Neural progenitor cell (in vitro differentiated cells): ENCODE measurements at regions not wholly inside any gene's neighbourhood (a gene's known extent, or its start where the extent isn't known, plus 50 kb on each side); places are given as distances from the start of the nearest gene placed in this dataset.

Source experiments
- DNase-seq: peaks from one replicate; pipeline ENCODE4 v3.0.0-alpha.2; 2016; ENCODE audit warnings: low spot score
- H2AFZ ChIP-seq: fragments of 200-600 bp; sonication (generic); replicated peaks from 2 replicates; pipeline ENCODE4 v1.6.1; 2016; ENCODE audit warnings: antibody characterized with exemption
- H3F3A ChIP-seq: fragments of 200-600 bp; sonication (generic); 2 replicates; pipeline ENCODE4 v1.6.1; 2016; ENCODE audit warnings: antibody characterized with exemption, low read depth
- H3K27ac ChIP-seq: fragments of 200-600 bp; sonication (generic); 2 replicates; pipeline ENCODE4 v1.5.1; 2016; ENCODE audit warnings: mild to moderate bottlenecking
- H3K27me3 ChIP-seq: fragments of 200-600 bp; sonication (generic); 2 replicates; pipeline ENCODE4 v1.6.1; 2016; ENCODE audit warnings: mild to moderate bottlenecking, moderate library complexity
- H3K36me3 ChIP-seq: fragments of 200-600 bp; sonication (generic); 2 replicates; pipeline ENCODE4 v1.5.1; 2016
- H3K4me1 ChIP-seq: fragments of 200-600 bp; sonication (generic); 2 replicates; pipeline ENCODE4 v1.6.1; 2016; ENCODE audit warnings: mixed run types
- H3K4me2 ChIP-seq: fragments of 200-600 bp; sonication (generic); 2 replicates; pipeline ENCODE4 v1.6.1; 2016
- H3K4me3 ChIP-seq: fragments of 200-600 bp; sonication (generic); 2 replicates; pipeline ENCODE4 v1.5.1; 2016
- H3K79me2 ChIP-seq: fragments of 200-600 bp; sonication (generic); 2 replicates; pipeline ENCODE4 v1.6.1; 2016; ENCODE audit warnings: low read depth
- H3K9ac ChIP-seq: fragments of 200-600 bp; sonication (generic); 2 replicates; pipeline ENCODE4 v1.6.1; 2016
- H3K9me3 ChIP-seq: fragments of 200-600 bp; sonication (generic); 2 replicates; pipeline ENCODE4 v1.5.1; 2016; ENCODE audit warnings: low read depth
- H4K20me1 ChIP-seq: fragments of 200-600 bp; sonication (generic); 2 replicates; pipeline ENCODE4 v1.6.1; 2016; ENCODE audit warnings: low read depth
- H3K27ac Mint-ChIP-seq: 3 replicates; pipeline ENCODE4 v1.8.0; 2021; ENCODE audit warnings: mixed read lengths
- H3K27me3 Mint-ChIP-seq: 2 replicates; pipeline ENCODE4 v1.8.0; 2022; ENCODE audit warnings: low read depth, mild to moderate bottlenecking, inconsistent platforms, moderate library complexity, mixed read lengths; ENCODE audit not compliant: insufficient read depth
- H3K36me3 Mint-ChIP-seq: 3 replicates; pipeline ENCODE4 v1.8.0; 2021; ENCODE audit warnings: mixed read lengths
- H3K4me1 Mint-ChIP-seq: 3 replicates; pipeline ENCODE4 v1.8.0; 2021; ENCODE audit warnings: mixed read lengths
- H3K4me3 Mint-ChIP-seq: 3 replicates; pipeline ENCODE4 v1.8.0; 2021; ENCODE audit warnings: mild to moderate bottlenecking, moderate library complexity, mixed read lengths
- H3K9me3 Mint-ChIP-seq: 3 replicates; pipeline ENCODE4 v1.8.0; 2020; ENCODE audit warnings: mixed read lengths
- EZH2 ChIP-seq: fragments of 200-600 bp; sonication (generic); IDR thresholded peaks from 2 replicates; pipeline ENCODE4 v1.6.1; 2017; ENCODE audit warnings: antibody characterized with exemption, mild to moderate bottlenecking, moderate library complexity
- EZH2phosphoT487 ChIP-seq: fragments of 200-600 bp; sonication (generic); IDR thresholded peaks from 2 replicates; pipeline ENCODE4 v1.6.1; 2017; ENCODE audit warnings: antibody characterized with exemption
- TF ChIP-seq, protein P1 (sequence below): fragments of 200-600 bp; sonication (generic); IDR thresholded peaks from 2 replicates; pipeline ENCODE4 v1.5.1; 2017; ENCODE audit warnings: antibody characterized with exemption, mild to moderate bottlenecking

DNA sequence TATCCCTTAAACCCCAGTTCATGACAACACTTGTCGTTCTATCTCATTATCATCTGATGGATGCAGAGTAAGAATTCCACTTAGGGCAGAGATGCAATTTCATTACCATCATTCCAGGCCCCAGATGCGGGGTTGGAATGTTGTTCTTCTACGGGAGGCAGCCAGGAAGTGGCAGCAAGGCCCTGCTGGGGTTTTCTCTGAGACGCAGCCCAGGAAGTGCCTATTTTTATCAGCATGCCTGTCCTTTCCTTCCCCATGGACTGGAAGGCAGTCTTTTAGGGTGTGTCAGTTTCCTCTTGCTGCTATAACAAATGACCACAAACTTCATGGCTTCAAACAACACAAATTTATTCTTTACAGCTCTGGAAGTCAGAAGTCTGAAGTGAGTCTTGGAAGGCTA lies 246.6 kb upstream of the DYNLRB2 start:
- no peak overlapping the region for H3K27ac Mint-ChIP-seq

DNA sequence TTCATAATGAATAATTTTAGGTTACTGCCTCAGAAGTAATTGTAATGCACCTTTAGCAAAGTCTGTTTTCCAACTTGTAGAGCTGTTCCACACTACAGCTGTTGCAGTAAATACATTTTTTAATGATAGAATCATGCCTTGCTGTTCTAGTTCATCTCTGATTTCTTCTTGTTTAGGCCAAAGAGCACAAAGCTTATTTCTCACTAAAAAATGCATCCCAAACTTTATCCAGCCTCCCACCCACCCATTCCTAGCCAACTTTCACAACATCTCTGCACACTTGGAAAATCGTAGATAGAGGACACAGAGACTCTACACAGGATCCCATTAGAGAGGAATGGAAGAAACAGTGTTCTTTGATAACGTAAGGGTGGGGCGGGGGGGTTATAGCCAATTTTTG lies 252.2 kb upstream of the DYNLRB2 start:
- H3K27me3 Mint-ChIP-seq = no peaks in the 10 kb centered on the region
- no peaks in the 10 kb centered on the region for H3K79me2 ChIP-seq
- H3K9me3 ChIP-seq = no peaks in the 10 kb centered on the region
- H3K4me3 Mint-ChIP-seq = no peak overlapping the region
- no peaks in the 10 kb centered on the region for H3F3A ChIP-seq
- no peak overlapping the region for H3K27ac ChIP-seq
- H3K36me3 Mint-ChIP-seq = no peaks in the 10 kb centered on the region
- H3K27me3 ChIP-seq = no peaks in the 10 kb centered on the region
- H4K20me1 ChIP-seq = no peaks in the 10 kb centered on the region
- H3K4me1 Mint-ChIP-seq = no peaks in the 10 kb centered on the region
- H3K9ac ChIP-seq = no peak overlapping the region
- no peaks in the 10 kb centered on the region for H3K9me3 Mint-ChIP-seq
- no peaks in the 10 kb centered on the region for H3K36me3 ChIP-seq
- no peak for DNase-seq
- no peaks in the 10 kb centered on the region for H3K4me1 ChIP-seq
- no peak overlapping the region for H3K27ac Mint-ChIP-seq
- H2AFZ ChIP-seq = no peak overlapping the region
- TF ChIP-seq EZH2phosphoT487 (no peak), EZH2 (no peak)
- no peak overlapping the region for H3K4me3 ChIP-seq
- no peak overlapping the region for H3K4me2 ChIP-seq

More for the DNA sequence above, 246.6 kb upstream of the DYNLRB2 start:
- Histone ChIP-seq H3K4me1 (no peaks in the 10 kb centered on the region), H3K9me3 (no peaks in the 10 kb centered on the region), H3K4me2 (no peak overlapping the region), H3K36me3 (no peaks in the 10 kb centered on the region), H3K79me2 (no peaks in the 10 kb centered on the region), H3K9ac (no peak overlapping the region), H4K20me1 (no peaks in the 10 kb centered on the region), H3K27me3 (no peaks in the 10 kb centered on the region), H3F3A (no peaks in the 10 kb centered on the region), H2AFZ (no peak overlapping the region), H3K4me3 (no peak overlapping the region), H3K27ac (no peak overlapping the region)
- Mint-ChIP-seq H3K9me3 (no peaks in the 10 kb centered on the region), H3K4me1 (peaks cover 8% of the 10 kb centered on the region), H3K36me3 (no peaks in the 10 kb centered on the region), H3K27me3 (no peaks in the 10 kb centered on the region), H3K4me3 (no peak overlapping the region)
- no peak for DNase-seq
- no peak for TF ChIP-seq EZH2phosphoT487
- no peak for TF ChIP-seq EZH2
- TF ChIP-seq, protein P1, sequence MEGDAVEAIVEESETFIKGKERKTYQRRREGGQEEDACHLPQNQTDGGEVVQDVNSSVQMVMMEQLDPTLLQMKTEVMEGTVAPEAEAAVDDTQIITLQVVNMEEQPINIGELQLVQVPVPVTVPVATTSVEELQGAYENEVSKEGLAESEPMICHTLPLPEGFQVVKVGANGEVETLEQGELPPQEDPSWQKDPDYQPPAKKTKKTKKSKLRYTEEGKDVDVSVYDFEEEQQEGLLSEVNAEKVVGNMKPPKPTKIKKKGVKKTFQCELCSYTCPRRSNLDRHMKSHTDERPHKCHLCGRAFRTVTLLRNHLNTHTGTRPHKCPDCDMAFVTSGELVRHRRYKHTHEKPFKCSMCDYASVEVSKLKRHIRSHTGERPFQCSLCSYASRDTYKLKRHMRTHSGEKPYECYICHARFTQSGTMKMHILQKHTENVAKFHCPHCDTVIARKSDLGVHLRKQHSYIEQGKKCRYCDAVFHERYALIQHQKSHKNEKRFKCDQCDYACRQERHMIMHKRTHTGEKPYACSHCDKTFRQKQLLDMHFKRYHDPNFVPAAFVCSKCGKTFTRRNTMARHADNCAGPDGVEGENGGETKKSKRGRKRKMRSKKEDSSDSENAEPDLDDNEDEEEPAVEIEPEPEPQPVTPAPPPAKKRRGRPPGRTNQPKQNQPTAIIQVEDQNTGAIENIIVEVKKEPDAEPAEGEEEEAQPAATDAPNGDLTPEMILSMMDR = no peak

DNA sequence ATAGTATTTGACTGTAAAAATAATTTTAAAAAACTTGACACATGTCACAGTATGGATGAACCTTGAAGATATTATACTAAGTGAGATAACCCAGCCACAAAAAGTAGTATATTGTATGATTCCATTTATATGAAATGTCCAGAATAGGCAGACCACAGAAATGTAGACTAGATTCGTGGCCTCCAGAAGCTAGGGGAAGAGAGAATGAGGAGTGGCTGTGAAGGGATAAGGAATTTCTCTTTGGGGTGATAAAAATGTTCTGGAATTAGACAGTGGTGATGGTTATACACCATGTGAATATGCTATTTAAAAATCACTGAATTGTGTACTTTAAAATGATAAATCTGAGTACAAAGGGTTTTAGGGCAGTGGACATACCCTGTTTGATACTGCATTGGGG lies 253.1 kb upstream of the DYNLRB2 start:
- no peak overlapping the region for H3K4me2 ChIP-seq
- H3F3A ChIP-seq = no peaks in the 10 kb centered on the region
- H3K9ac ChIP-seq = no peak overlapping the region
- Mint-ChIP-seq H3K4me3 (no peak overlapping the region), H3K4me1 (no peaks in the 10 kb centered on the region), H3K27ac (no peak overlapping the region), H3K9me3 (no peaks in the 10 kb centered on the region), H3K36me3 (no peaks in the 10 kb centered on the region), H3K27me3 (no peaks in the 10 kb centered on the region)
- no peaks in the 10 kb centered on the region for H3K36me3 ChIP-seq
- no peaks in the 10 kb centered on the region for H3K4me1 ChIP-seq
- H3K9me3 ChIP-seq = no peaks in the 10 kb centered on the region
- H3K79me2 ChIP-seq = no peaks in the 10 kb centered on the region
- no peak overlapping the region for H3K4me3 ChIP-seq
- H2AFZ ChIP-seq = no peak overlapping the region
- no peaks in the 10 kb centered on the region for H3K27me3 ChIP-seq
- no peak for DNase-seq
- H3K27ac ChIP-seq = no peak overlapping the region
- no peak for TF ChIP-seq EZH2phosphoT487
- no peak for TF ChIP-seq EZH2
- TF ChIP-seq, protein P1 = no peak
- no peaks in the 10 kb centered on the region for H4K20me1 ChIP-seq

DNA sequence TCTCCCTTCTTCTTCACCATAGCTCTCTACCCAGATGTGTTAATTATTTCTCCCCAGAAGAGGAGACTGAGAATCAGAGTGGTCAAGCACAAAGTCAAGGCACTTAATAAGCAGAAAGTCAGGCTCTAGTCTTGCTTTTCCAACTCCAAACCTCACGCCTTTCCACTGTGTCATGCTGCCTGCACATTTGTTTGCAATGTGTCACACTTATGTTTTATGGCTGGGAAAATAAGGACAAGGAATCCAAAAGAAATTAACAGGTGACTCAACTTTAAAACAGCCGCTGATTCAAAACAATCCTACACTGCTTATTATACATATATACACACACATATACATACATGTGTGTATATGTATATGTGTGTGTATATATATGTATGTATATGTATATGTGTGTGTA lies 255.7 kb upstream of the DYNLRB2 start:
- H3K4me3 Mint-ChIP-seq = no peak overlapping the region
- no peaks in the 10 kb centered on the region for H3K27me3 ChIP-seq
- H3K4me1 Mint-ChIP-seq = no peaks in the 10 kb centered on the region
- H3K36me3 ChIP-seq = no peaks in the 10 kb centered on the region
- H3F3A ChIP-seq = no peaks in the 10 kb centered on the region
- no peaks in the 10 kb centered on the region for H3K36me3 Mint-ChIP-seq
- no peaks in the 10 kb centered on the region for H3K79me2 ChIP-seq
- no peaks in the 10 kb centered on the region for H3K27me3 Mint-ChIP-seq
- H2AFZ ChIP-seq = no peak overlapping the region
- H3K4me1 ChIP-seq = no peaks in the 10 kb centered on the region
- TF ChIP-seq EZH2 = no peak
- no peak for TF ChIP-seq EZH2phosphoT487
- TF ChIP-seq, protein P1 = no peak
- H4K20me1 ChIP-seq = no peaks in the 10 kb centered on the region
- DNase-seq = no peak
- no peak overlapping the region for H3K27ac ChIP-seq
- H3K27ac Mint-ChIP-seq = no peak overlapping the region
- H3K4me3 ChIP-seq = no peak overlapping the region
- H3K9me3 ChIP-seq = no peaks in the 10 kb centered on the region
- H3K9ac ChIP-seq = no peak overlapping the region
- no peak overlapping the region for H3K4me2 ChIP-seq
- no peaks in the 10 kb centered on the region for H3K9me3 Mint-ChIP-seq
